IPS-18c (cell line): ENCODE measurements at regions not wholly inside any gene's neighbourhood (a gene's known extent, or its start where the extent isn't known, plus 50 kb on each side); places are given as distances from the start of the nearest gene placed in this dataset.
"Not testable (repeated sequence)": the region's sequence is repeated elsewhere in the genome, so short reads cannot be mapped to it uniquely, and the experiment has no call there.

ENCODE experiments used
- H3K4me3 ChIP-seq: 2 replicates; pipeline ENCODE4 v1.7.0; 2013; ENCODE audit warnings: low read depth, mild to moderate bottlenecking, low read length, moderate library complexity; ENCODE audit not compliant: insufficient read depth
- H3K9me3 ChIP-seq: one replicate; pipeline ENCODE4 v1.6.1; 2013; ENCODE audit warnings: mild to moderate bottlenecking, low read length, moderate library complexity; ENCODE audit not compliant: control insufficient read depth, insufficient read depth

DNA sequence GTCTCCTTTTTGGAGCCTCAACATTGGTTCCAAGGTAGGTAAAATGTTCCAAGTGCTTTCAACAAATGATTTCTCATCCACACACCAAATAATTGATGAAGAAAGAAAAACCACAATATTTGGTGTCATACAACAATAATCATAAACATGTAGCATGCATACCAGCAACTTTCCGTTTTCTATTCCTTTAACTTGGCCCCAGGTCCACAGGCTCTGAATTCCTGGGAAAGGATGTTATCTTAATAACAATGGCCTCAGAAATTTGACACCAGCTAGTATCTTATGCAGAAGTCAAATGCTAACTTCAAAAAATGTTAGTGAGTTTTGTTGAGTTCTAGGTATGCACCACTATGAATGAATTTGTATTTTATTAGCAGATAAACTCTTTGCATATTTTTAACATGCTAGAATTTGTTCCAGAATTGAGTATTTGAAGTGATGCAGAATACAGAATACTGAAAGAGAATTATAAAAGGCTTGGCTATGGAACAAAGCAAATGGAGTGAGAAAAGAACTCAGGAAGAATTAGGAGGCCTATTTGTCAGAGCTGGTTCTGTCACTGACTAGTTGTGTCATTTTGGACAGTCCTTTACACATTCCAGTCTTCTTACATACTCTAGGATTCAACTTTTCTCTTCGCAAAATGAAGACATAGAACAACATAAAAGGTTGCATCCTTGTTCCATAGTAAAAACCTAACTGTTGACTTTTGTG lies 435.3 kb upstream of the TNC start:
- Histone ChIP-seq H3K4me3 (no peak overlapping the region), H3K9me3 (peaks cover 5% of the 10 kb centered on the region)

DNA sequence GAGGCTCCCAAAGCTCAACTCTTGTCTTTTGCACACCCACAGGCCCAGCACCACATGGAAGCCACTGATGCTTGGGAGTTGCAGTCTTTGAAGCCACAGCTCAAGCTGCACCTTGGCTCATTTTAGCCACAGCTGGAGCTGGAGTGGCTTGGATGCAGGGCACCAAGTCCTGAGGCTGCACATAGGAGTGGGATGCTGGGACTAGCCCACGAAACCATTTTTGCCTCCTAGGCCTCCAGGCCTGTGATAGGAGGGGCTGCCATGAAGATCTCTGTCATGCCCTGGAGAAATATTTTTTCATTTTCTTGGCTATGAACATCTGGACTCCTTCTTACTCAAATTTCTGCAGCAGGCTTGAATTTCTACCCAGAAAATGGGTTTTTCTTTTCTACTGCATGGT lies 438.5 kb upstream of the TNC start:
- Histone ChIP-seq H3K4me3 (no peak overlapping the region), H3K9me3 (peaks cover 5% of the 10 kb centered on the region)

DNA sequence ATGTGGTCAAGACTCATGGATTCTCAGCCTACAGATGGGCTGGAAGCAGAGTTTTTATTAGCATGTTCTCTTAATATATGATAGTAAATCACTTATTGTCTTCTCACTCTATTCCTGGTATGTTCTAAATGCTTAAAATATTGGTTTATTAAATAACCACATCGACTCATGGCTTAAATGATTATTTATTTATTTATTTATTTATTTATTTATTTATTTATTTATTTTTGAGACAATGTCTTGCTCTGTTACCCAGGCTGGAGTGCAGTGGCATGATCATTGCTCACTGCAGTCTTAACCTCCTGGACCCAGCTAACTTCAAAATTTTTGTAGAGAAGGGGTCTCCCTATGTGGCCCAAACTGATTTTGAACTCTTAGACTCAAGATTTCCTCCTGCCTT lies 457.2 kb upstream of the TNC start:
- no peaks in the 10 kb centered on the region for H3K9me3 ChIP-seq
- no peak overlapping the region for H3K4me3 ChIP-seq

DNA sequence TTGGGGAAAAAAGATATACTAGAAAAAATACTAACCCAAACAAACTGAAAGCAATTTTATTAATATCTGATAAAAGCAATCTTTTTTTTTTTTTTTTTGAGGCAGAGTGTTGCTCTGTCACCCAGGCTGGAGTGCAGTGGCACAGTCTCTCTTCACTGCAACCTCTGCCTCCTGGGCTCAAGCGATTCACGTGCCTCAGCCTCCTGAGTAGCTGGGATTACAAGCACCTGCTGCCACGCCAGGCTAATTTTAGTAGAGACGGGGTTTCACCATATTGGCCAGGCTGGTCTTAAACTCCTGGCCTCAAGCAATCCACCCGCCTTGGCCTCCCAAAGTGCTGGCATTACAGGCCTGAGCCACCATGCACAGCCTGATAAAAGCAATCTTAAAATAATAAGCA lies 467.5 kb upstream of the TNC start:
- not testable (repeated sequence) for H3K4me3 ChIP-seq, H3K9me3 ChIP-seq

- H3K4me3 ChIP-seq = no peak overlapping the region
- no peaks in the 10 kb centered on the region for H3K9me3 ChIP-seq
These were observed 469.4 kb upstream of the TNC start for GRCh38 chr9:115587310-115587709.

DNA sequence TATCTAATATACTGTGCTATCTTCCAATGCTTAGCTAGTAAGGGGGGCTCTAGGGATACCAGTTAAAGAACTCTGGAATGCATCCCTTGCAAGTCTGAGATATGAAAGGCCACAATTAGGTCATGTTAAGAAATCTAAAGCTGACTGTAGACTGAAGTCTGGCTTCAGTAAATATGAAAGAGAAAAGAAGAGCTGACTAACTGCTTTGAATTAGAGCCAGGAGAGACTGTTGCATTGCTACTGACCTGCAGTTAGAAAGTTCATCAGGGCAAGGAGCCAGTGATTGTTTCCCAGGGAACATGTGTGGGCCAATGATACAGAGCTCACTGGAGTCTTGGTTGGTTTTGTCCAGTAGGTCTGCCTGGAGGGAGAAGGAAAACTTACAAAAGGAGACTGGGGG lies 472.1 kb upstream of the TNC start:
- Histone ChIP-seq H3K9me3 (no peaks in the 10 kb centered on the region), H3K4me3 (no peak overlapping the region)

DNA sequence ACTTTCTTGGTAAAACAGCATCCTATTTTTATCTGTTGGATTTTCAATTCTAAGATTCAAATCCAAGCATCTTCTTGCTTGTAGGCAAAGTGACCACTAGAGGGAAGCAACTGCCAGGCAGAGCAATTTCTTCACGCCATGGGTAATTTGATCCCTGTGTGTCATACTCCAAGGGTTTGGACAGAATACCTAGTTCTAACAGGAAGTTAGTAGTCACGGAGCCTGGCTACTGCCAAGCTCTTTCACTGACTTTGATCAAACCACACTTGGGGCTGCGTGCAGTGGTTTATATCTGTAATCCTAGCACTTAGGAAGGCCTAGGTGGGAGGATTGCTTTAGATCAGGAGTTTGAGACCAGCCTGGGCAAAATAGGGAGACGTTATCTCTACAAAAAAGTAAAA lies 473.6 kb upstream of the TNC start:
- Histone ChIP-seq H3K9me3 (no peaks in the 10 kb centered on the region), H3K4me3 (no peak overlapping the region)

- H3K4me3 ChIP-seq = no peak overlapping the region
- H3K9me3 ChIP-seq = no peaks in the 10 kb centered on the region
These were observed 475.7 kb upstream of the TNC start for GRCh38 chr9:115593587-115594091.

- no peak overlapping the region for H3K4me3 ChIP-seq
- no peaks in the 10 kb centered on the region for H3K9me3 ChIP-seq
These were observed 476.6 kb upstream of the TNC start for GRCh38 chr9:115594557-115594956.

DNA sequence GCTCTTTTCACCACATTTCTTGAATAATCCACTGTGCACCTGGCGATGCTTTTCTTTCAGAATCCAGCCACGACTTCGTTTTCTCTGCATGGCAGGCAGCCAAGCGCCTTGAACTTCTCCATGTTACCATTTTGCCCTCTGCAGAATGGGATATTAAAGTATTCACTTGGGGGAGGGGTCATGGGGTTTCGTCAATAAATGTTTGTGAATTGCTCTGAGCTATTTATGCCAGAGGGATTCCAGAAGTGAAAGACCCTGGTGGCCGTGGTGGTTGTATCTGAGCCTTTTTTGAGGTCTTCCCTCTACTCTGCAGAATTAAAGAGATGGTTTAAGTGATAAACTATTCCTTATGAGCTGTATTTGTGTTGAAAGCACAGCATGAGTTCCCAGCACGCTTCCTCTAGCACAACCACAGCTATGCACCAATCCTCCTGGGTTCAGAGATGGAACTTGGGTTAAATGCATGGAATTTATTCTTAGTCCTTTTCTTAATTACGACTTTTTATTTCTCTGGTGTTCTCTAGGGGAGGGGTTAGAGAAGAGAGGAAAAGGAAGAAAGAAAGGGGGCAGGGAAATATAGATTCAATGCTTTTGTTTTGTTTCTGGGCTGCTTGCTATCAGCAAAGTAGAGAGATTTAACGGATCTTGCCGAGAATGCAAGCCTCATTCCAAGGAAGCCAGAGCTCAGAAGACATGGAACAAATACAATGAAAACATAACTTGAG lies 478.2 kb upstream of the TNC start:
- H3K9me3 ChIP-seq = no peaks in the 10 kb centered on the region
- no peak overlapping the region for H3K4me3 ChIP-seq

- Histone ChIP-seq H3K4me3 (no peak overlapping the region), H3K9me3 (no peaks in the 10 kb centered on the region)
These were observed 478.8 kb upstream of the TNC start for GRCh38 chr9:115596746-115597080.

GRCh38 chr9:115597330-115597895 lies 479.5 kb upstream of the TNC start:
- no peak overlapping the region for H3K4me3 ChIP-seq

GRCh38 chr9:115598751-115599150 lies 480.8 kb upstream of the TNC start:
- Histone ChIP-seq H3K4me3 (no peak overlapping the region), H3K9me3 (no peaks in the 10 kb centered on the region)

More at GRCh38 chr9:115597330-115597895, 479.5 kb upstream of the TNC start:
- H3K9me3 ChIP-seq = no peaks in the 10 kb centered on the region

DNA sequence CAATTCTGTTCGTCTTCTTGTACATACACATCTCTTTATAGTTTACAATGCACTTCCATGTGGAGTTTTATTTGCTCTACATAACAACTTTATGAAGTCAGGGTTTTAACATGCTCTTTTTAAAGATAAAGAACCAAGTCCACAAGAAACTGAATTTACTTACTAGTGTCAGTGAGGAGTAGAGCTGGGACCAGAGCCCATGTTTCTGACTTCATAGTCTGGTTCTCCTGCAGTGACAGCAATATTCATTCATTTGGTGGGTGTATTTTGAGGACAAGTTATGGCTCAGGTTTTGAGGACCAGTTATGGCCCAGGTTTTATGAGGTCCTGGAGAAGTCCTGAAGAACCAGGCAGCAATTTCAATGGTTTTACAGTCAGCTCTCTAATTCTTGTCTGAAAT lies 481.9 kb upstream of the TNC start:
- Histone ChIP-seq H3K9me3 (no peaks in the 10 kb centered on the region), H3K4me3 (no peak overlapping the region)

DNA sequence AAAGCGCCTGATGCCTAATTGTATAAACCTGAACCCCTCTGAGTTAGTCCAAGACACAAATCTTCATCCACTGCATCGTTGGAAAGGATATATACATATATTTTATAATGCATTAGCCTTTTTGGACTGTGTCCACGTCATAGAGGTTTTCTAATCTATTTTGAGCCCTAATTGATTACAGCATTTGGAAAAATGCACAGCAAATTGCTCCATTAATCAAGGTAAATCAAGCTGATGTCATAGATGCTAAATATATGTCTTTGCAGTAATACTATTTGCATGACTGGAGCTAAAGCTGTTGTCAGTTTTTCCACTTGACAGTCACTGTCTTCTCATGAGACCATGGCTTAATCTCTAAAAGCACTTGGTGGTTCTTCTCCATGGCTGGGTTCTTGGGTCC lies 483.5 kb upstream of the TNC start:
- no peak overlapping the region for H3K4me3 ChIP-seq
- no peaks in the 10 kb centered on the region for H3K9me3 ChIP-seq

DNA sequence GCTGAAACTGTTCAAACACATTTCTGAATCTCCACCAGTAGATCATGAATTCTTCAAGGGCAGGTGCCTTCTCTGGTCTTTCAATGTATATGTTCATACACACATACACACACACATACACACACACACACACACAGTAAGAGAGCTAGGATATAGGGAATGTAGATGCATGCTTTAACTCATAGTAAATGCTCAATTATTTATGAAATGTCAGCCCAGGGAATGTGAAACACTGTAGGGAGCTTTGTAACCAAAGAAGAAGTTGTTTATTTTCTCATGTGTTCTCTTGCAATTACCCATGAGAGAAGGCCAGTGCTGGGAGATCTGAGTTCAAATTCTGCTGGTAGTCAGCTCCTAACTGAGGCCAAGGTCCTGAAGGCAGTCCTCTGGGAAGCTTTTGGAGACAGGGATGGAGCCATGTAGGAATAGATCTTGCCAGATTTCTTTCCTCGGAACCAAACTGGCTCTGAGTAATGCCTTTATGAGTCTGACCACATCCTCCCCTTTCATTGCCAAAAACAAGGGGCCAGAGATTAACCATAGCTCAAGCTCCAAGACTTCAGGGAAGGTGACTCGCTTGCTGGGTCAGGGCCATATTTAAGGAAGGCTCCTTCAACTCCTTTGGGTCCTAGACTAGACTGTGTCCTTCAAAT lies 487.0 kb upstream of the TNC start:
- H3K9me3 ChIP-seq = no peaks in the 10 kb centered on the region
- H3K4me3 ChIP-seq = no peak overlapping the region

DNA sequence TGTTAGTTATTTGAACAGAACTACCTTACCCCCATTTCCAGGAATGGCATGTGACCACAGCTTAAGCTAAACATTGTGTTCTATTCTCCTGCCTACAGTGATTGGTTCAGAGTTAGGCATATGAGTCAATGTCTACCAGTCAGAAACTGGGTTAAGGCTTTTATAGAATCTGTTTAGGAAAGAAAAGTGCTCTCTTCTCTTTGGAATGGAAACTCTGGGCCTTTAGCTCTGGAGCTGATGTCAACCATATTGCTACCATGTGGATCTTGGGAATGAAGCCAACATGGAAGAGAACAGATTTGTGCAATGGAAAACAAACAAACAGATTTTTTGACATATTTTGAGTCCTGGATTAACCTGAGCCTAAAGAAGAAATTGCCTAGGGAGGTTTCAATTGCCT lies 488.9 kb upstream of the TNC start:
- H3K4me3 ChIP-seq = no peak overlapping the region

More for the DNA sequence above, 488.9 kb upstream of the TNC start:
- H3K9me3 ChIP-seq = no peaks in the 10 kb centered on the region
